PFSK-1 (cell line): ENCODE measurements at regions not wholly inside any gene's neighbourhood (a gene's known extent, or its start where the extent isn't known, plus 50 kb on each side); places are given as distances from the start of the nearest gene placed in this dataset.

ENCODE experiments used
- FOXP2 ChIP-seq: optimal IDR thresholded peaks from 2 replicates; pipeline ENCODE3; 2011; ENCODE audit warnings: borderline replicate concordance, control low read depth, inconsistent platforms; ENCODE audit not compliant: insufficient read depth; ENCODE audit errors: extremely low read length, extremely low read depth
- POLR2AphosphoS5 ChIP-seq: IDR thresholded peaks from 2 replicates; pipeline ENCODE4 v1.6.1; 2012; ENCODE audit warnings: low read depth, mild to moderate bottlenecking, control low read depth, low read length, moderate library complexity
- REST ChIP-seq, 2 experiments: IDR thresholded peaks; 2 replicates each; pipeline versions ENCODE4 v1.6.1 to v1.8.0; 2011 to 2012; ENCODE audit warnings: low read depth in 2 of 2, low read length in 2 of 2, control low read depth in 1 of 2, inconsistent platforms in 1 of 2, mild to moderate bottlenecking in 1 of 2, moderate library complexity in 1 of 2; ENCODE audit not compliant: insufficient read depth in 1 of 2
- SIN3A ChIP-seq: IDR thresholded peaks from 2 replicates; pipeline ENCODE4 v1.6.1; 2012; ENCODE audit warnings: mild to moderate bottlenecking, low read length, moderate library complexity, borderline replicate concordance; ENCODE audit not compliant: insufficient read depth
- TAF1 ChIP-seq: IDR thresholded peaks from 2 replicates; pipeline ENCODE4 v1.6.1; 2012; ENCODE audit warnings: low read length, control low read depth, borderline replicate concordance; ENCODE audit not compliant: insufficient read depth

GRCh38 chr9:109934857-109935215 lies 154.8 kb downstream of the PALM2AKAP2 start:
- no peak for TF ChIP-seq TAF1
- TF ChIP-seq POLR2AphosphoS5 = no peak
- no peak for TF ChIP-seq SIN3A
- no peak for TF ChIP-seq REST (IDR thresholded peaks at IDR 0.05; ENCODE audit: insufficient read depth in 1 of 2, low read depth in 2 of 2, low read length in 2 of 2)
- no peak for TF ChIP-seq FOXP2

GRCh38 chr9:109935406-109936087 lies 155.5 kb downstream of the PALM2AKAP2 start:
- no peak for TF ChIP-seq TAF1
- TF ChIP-seq FOXP2 = no peak
- no peak for TF ChIP-seq REST (IDR thresholded peaks at IDR 0.05; ENCODE audit: insufficient read depth in 1 of 2, low read depth in 2 of 2, low read length in 2 of 2)
- no peak for TF ChIP-seq SIN3A
- TF ChIP-seq POLR2AphosphoS5 = no peak

GRCh38 chr9:109937861-109938453 lies 158.0 kb downstream of the PALM2AKAP2 start:
- no peak for TF ChIP-seq TAF1
- no peak for TF ChIP-seq POLR2AphosphoS5
- TF ChIP-seq FOXP2 = no peak
- no peak for TF ChIP-seq SIN3A
- TF ChIP-seq REST (IDR thresholded peaks at IDR 0.05; ENCODE audit: insufficient read depth in 1 of 2, low read depth in 2 of 2, low read length in 2 of 2) = no peak

- TF ChIP-seq POLR2AphosphoS5 = no peak
- no peak for TF ChIP-seq TAF1
- TF ChIP-seq FOXP2 = no peak
- no peak for TF ChIP-seq SIN3A
- TF ChIP-seq REST (IDR thresholded peaks at IDR 0.05; ENCODE audit: insufficient read depth in 1 of 2, low read depth in 2 of 2, low read length in 2 of 2) = no peak
These were observed 159.8 kb downstream of the PALM2AKAP2 start for GRCh38 chr9:109939698-109940342.

GRCh38 chr9:109940561-109940960 lies 160.6 kb downstream of the PALM2AKAP2 start:
- TF ChIP-seq FOXP2 (no peak), REST (IDR thresholded peaks at IDR 0.05; ENCODE audit: insufficient read depth in 1 of 2, low read depth in 2 of 2, low read length in 2 of 2) (no peak), TAF1 (no peak), POLR2AphosphoS5 (no peak), SIN3A (no peak)
